Astrocyte (in vitro differentiated cells and primary cell): ENCODE measurements at regions not wholly inside any gene's neighbourhood (a gene's known extent, or its start where the extent isn't known, plus 50 kb on each side); places are given as distances from the start of the nearest gene placed in this dataset.

Source experiments
- DNase-seq: peaks from one replicate; pipeline ENCODE4 v3.0.0-alpha.2; 2010; ENCODE audit warnings: low read depth
- FAIRE-seq: peaks from 2 replicates; lab custom pipeline; 2011; peaks lifted over from hg19 to GRCh38; lab: Jason Lieb, UNC
- H2AFZ ChIP-seq: 2 replicates; pipeline ENCODE4 v1.6.0; 2012; ENCODE audit warnings: low read depth, low read length, inconsistent platforms
- H3K27ac ChIP-seq: 2 replicates; pipeline ENCODE4 v1.5.1; 2011; ENCODE audit warnings: low read depth, low read length, inconsistent platforms
- H3K27me3 ChIP-seq: 2 replicates; pipeline ENCODE4 v1.6.0; 2011; ENCODE audit warnings: low read length, inconsistent platforms; ENCODE audit not compliant: insufficient read depth
- H3K36me3 ChIP-seq: 2 replicates; pipeline ENCODE4 v1.5.1; 2011; ENCODE audit warnings: low read length, inconsistent platforms; ENCODE audit not compliant: insufficient read depth
- H3K4me1 ChIP-seq: 2 replicates; pipeline ENCODE4 v1.5.1; 2011; ENCODE audit warnings: low read length, inconsistent platforms; ENCODE audit not compliant: insufficient read depth
- H3K4me2 ChIP-seq: 2 replicates; pipeline ENCODE4 v1.6.0; 2012; ENCODE audit warnings: low read length, inconsistent platforms
- H3K4me3 ChIP-seq: 2 replicates; pipeline ENCODE4 v1.5.1; 2011; ENCODE audit warnings: low read depth, mild to moderate bottlenecking, low read length, inconsistent platforms; ENCODE audit not compliant: insufficient read depth
- H3K79me2 ChIP-seq: 2 replicates; pipeline ENCODE4 v1.6.0; 2012; ENCODE audit warnings: mild to moderate bottlenecking, low read length, inconsistent platforms; ENCODE audit not compliant: insufficient read depth
- H3K9ac ChIP-seq: 2 replicates; pipeline ENCODE4 v1.6.0; 2012; ENCODE audit warnings: mild to moderate bottlenecking, low read length, inconsistent platforms
- H3K9me3 ChIP-seq: 2 replicates; pipeline ENCODE4 v1.5.1; 2012; ENCODE audit warnings: low read depth, mild to moderate bottlenecking, low read length, inconsistent platforms; ENCODE audit not compliant: insufficient read depth
- H4K20me1 ChIP-seq: 2 replicates; pipeline ENCODE4 v1.6.0; 2012; ENCODE audit warnings: low read length, inconsistent platforms; ENCODE audit not compliant: insufficient read depth
- H3K27ac Mint-ChIP-seq: one replicate; pipeline ENCODE4 v1.8.0; 2021; ENCODE audit warnings: mild to moderate bottlenecking, mixed read lengths; ENCODE audit not compliant: unreplicated experiment
- H3K27me3 Mint-ChIP-seq: one replicate; pipeline ENCODE4 v1.8.0; 2021; ENCODE audit warnings: low read depth, mixed read lengths; ENCODE audit not compliant: unreplicated experiment
- H3K36me3 Mint-ChIP-seq: one replicate; pipeline ENCODE4 v1.8.0; 2021; ENCODE audit warnings: low read depth, mixed read lengths; ENCODE audit not compliant: unreplicated experiment
- H3K4me1 Mint-ChIP-seq: one replicate; pipeline ENCODE4 v1.8.0; 2021; ENCODE audit warnings: low read depth, mixed read lengths; ENCODE audit not compliant: unreplicated experiment
- H3K4me3 Mint-ChIP-seq: one replicate; pipeline ENCODE4 v1.8.0; 2021; ENCODE audit warnings: mild to moderate bottlenecking, moderate library complexity, mixed read lengths; ENCODE audit not compliant: unreplicated experiment
- H3K9me3 Mint-ChIP-seq: one replicate; pipeline ENCODE4 v1.8.0; 2021; ENCODE audit warnings: mild to moderate bottlenecking, mixed read lengths; ENCODE audit not compliant: unreplicated experiment
- CTCF ChIP-seq: IDR thresholded peaks from 2 replicates; pipeline ENCODE4 v1.5.1; 2011; ENCODE audit warnings: low read depth, mild to moderate bottlenecking, inconsistent platforms, low read length, moderate library complexity; ENCODE audit not compliant: insufficient read depth
- EZH2 ChIP-seq: IDR thresholded peaks from 2 replicates; pipeline ENCODE4 v1.6.1; 2012; ENCODE audit warnings: mild to moderate bottlenecking, low read length, inconsistent platforms; ENCODE audit not compliant: insufficient read depth

GRCh38 chr10:111138544-111138943 is 61.7 kb downstream of the ADRA2A start:
- Mint-ChIP-seq H3K27ac (no peak overlapping the region), H3K4me3 (no peak overlapping the region)

GRCh38 chr10:111139567-111139966 is 62.7 kb downstream of the ADRA2A start:
- Histone ChIP-seq H3K4me2 (no peak overlapping the region), H3K27me3 (no peaks in the 10 kb centered on the region), H3K9me3 (no peaks in the 10 kb centered on the region), H3K9ac (no peak overlapping the region), H3K36me3 (no peaks in the 10 kb centered on the region), H3K4me3 (no peak overlapping the region), H3K4me1 (no peaks in the 10 kb centered on the region), H4K20me1 (no peaks in the 10 kb centered on the region), H3K79me2 (no peaks in the 10 kb centered on the region), H3K27ac (no peak overlapping the region), H2AFZ (no peak overlapping the region)
- Mint-ChIP-seq H3K27ac (no peak overlapping the region), H3K9me3 (peaks cover 2% of the 10 kb centered on the region), H3K4me1 (no peaks in the 10 kb centered on the region), H3K4me3 (no peak overlapping the region), H3K27me3 (peaks cover 11% of the 10 kb centered on the region), H3K36me3 (no peaks in the 10 kb centered on the region)
- TF ChIP-seq CTCF (no peak), EZH2 (no peak)
- FAIRE-seq (no peak), DNase-seq (no peak)

More at GRCh38 chr10:111138544-111138943, 61.7 kb downstream of the ADRA2A start:
- no peaks in the 10 kb centered on the region for H3K36me3 Mint-ChIP-seq
- Histone ChIP-seq H3K79me2 (no peaks in the 10 kb centered on the region), H3K9me3 (no peaks in the 10 kb centered on the region), H3K4me1 (no peaks in the 10 kb centered on the region), H3K4me2 (no peak overlapping the region), H3K9ac (no peak overlapping the region), H2AFZ (no peak overlapping the region), H3K4me3 (no peak overlapping the region), H3K27me3 (no peaks in the 10 kb centered on the region), H3K36me3 (no peaks in the 10 kb centered on the region), H4K20me1 (no peaks in the 10 kb centered on the region), H3K27ac (no peak overlapping the region)
- H3K9me3 Mint-ChIP-seq: peaks cover 2% of the 10 kb centered on the region
- peaks cover 11% of the 10 kb centered on the region for H3K27me3 Mint-ChIP-seq
- H3K4me1 Mint-ChIP-seq: no peaks in the 10 kb centered on the region
- DNase-seq: no peak
- TF ChIP-seq EZH2 (no peak), CTCF (no peak)
- no peak for FAIRE-seq

GRCh38 chr10:111142092-111142768 is 65.4 kb downstream of the ADRA2A start:
- Mint-ChIP-seq H3K27ac (no peak overlapping the region), H3K36me3 (no peaks in the 10 kb centered on the region), H3K9me3 (peaks cover 2% of the 10 kb centered on the region), H3K4me3 (no peak overlapping the region), H3K4me1 (no peaks in the 10 kb centered on the region), H3K27me3 (peaks cover 23% of the 10 kb centered on the region)
- FAIRE-seq: no peak
- no peaks in the 10 kb centered on the region for H3K27me3 ChIP-seq
- no peak overlapping the region for H3K9ac ChIP-seq
- H4K20me1 ChIP-seq: no peaks in the 10 kb centered on the region
- no peaks in the 10 kb centered on the region for H3K9me3 ChIP-seq
- H3K4me2 ChIP-seq: no peak overlapping the region
- H3K4me1 ChIP-seq: no peaks in the 10 kb centered on the region
- no peak for TF ChIP-seq EZH2
- TF ChIP-seq CTCF: no peak
- no peaks in the 10 kb centered on the region for H3K79me2 ChIP-seq
- no peak overlapping the region for H3K27ac ChIP-seq
- no peak overlapping the region for H3K4me3 ChIP-seq
- H3K36me3 ChIP-seq: no peaks in the 10 kb centered on the region
- no peak for DNase-seq
- no peak overlapping the region for H2AFZ ChIP-seq
